ENCODE measurements at regions not wholly inside any gene's neighbourhood (a gene's known extent, or its start where the extent isn't known, plus 50 kb on each side); places are given as distances from the start of the nearest gene placed in this dataset.

DNA sequence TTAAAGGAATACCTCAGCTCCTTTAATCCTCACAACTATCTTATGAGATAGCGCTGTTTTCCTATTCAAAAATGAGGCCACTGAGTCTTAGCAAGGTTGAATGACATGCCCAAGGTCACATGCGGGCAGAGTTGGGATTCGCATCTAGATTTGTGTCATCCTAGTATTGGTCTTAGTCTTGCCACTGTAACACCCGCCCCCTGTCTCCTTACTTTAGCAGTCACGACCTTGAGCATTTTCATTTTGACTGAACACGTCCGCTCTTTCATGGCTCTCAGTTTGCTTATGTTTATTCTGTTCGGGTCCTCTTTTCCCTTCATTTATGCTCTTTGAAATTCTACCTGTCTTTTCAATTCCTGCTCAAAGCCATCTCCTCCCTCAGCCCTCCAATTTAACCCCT lies 112.5 kb upstream of the CADPS start:
- Histone ChIP-seq H3K36me3 (ENCODE audit: control insufficient read depth in 2 of 3, insufficient read depth in 3 of 3, low read length in 3 of 3) (no peaks in the 10 kb centered on the region), H3K27me3 (ENCODE audit: control insufficient read depth, insufficient read depth, low read length) (no peaks in the 10 kb centered on the region), H3K4me1 (ENCODE audit: control insufficient read depth in 2 of 3, insufficient read depth in 2 of 3, low read depth in 1 of 3, low read length in 3 of 3) (no peaks in the 10 kb centered on the region), H3K4me3 (ENCODE audit: low read length in 3 of 3) (no peak overlapping the region), H3K27ac (ENCODE audit: low read depth in 2 of 2, low read length in 2 of 2) (no peak overlapping the region), H3K9ac (ENCODE audit: low read length in 3 of 3) (no peak overlapping the region), H3K9me3 (ENCODE audit: control insufficient read depth in 2 of 3, insufficient read depth in 1 of 3, low read length in 3 of 3) (no peaks in the 10 kb centered on the region)
- no peak for FAIRE-seq
- intact Hi-C loops (cut with DNase I): no loop called here
- TF ChIP-seq, protein P1, sequence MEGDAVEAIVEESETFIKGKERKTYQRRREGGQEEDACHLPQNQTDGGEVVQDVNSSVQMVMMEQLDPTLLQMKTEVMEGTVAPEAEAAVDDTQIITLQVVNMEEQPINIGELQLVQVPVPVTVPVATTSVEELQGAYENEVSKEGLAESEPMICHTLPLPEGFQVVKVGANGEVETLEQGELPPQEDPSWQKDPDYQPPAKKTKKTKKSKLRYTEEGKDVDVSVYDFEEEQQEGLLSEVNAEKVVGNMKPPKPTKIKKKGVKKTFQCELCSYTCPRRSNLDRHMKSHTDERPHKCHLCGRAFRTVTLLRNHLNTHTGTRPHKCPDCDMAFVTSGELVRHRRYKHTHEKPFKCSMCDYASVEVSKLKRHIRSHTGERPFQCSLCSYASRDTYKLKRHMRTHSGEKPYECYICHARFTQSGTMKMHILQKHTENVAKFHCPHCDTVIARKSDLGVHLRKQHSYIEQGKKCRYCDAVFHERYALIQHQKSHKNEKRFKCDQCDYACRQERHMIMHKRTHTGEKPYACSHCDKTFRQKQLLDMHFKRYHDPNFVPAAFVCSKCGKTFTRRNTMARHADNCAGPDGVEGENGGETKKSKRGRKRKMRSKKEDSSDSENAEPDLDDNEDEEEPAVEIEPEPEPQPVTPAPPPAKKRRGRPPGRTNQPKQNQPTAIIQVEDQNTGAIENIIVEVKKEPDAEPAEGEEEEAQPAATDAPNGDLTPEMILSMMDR (IDR thresholded peaks at IDR 0.05; ENCODE audit: borderline replicate concordance, extremely low read depth, insufficient read depth): no peak
- no peak for DNase-seq

DNA sequence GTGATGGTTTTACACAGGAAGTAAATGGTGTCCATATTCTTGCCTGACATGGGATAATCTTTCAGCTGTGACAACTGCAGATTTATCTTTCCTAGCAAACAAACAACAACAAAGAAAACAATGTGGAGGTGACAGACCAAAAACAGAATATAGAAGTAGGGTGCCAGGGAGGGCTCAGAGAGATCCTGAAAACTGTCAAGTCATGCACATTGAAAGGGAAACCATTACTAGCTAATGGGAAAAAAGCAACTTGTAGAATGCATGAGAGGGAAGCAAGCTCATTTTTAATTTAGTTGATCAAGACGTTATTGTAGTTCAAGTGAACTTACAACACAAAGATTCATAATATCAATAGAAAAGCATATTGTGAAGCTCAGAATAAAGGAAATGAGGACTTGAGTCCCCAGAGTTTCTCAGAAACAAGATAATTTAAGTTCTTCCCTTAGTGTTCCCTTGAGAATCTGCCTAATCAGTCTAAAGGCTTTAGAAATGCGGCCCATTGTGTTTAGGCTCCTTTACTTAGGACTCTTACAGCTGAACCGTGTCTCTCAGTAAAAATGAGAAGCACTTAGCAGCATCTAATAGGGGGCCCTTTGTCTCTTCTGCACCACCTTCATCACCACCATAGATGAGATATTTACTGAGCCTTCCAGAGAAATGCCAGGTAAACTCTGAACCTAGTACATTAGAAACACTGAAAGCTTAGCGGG lies 115.6 kb upstream of the CADPS start:
- H3K36me3 ChIP-seq (ENCODE audit: control insufficient read depth in 2 of 3, insufficient read depth in 3 of 3, low read length in 3 of 3): no peaks in the 10 kb centered on the region
- H3K4me3 ChIP-seq (ENCODE audit: low read length in 3 of 3): no peak overlapping the region
- no peaks in the 10 kb centered on the region for H3K9me3 ChIP-seq (ENCODE audit: control insufficient read depth in 2 of 3, insufficient read depth in 1 of 3, low read length in 3 of 3)
- intact Hi-C loops (cut with DNase I): no loop called here
- TF ChIP-seq, protein P1 (IDR thresholded peaks at IDR 0.05; ENCODE audit: borderline replicate concordance, extremely low read depth, insufficient read depth): no peak
- no peaks in the 10 kb centered on the region for H3K4me1 ChIP-seq (ENCODE audit: control insufficient read depth in 2 of 3, insufficient read depth in 2 of 3, low read depth in 1 of 3, low read length in 3 of 3)
- H3K27ac ChIP-seq (ENCODE audit: low read depth in 2 of 2, low read length in 2 of 2): no peak overlapping the region
- no peak overlapping the region for H3K9ac ChIP-seq (ENCODE audit: low read length in 3 of 3)
- DNase-seq: no peak
- H3K27me3 ChIP-seq (ENCODE audit: control insufficient read depth, insufficient read depth, low read length): no peaks in the 10 kb centered on the region
- FAIRE-seq: no peak

DNA sequence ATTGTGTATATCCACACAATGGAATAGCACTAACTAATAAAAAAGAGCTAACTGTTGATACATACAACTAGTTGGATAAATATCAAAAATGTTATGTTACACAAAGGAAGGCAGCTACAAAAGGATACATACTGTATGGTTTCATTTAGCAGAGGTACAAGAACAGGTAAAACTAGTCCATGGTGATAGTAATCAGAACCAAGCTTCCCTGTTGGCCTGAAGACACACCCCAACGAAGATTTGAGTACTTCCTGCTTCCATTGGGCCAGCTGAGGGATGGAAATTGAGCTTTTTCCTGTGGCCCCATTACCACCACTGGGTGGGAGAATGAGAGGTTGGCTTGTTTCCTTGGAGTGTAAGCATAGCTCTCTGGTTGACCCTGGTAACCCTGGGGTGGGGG lies 117.3 kb upstream of the CADPS start:
- no peak overlapping the region for H3K9ac ChIP-seq (ENCODE audit: low read length in 3 of 3)
- no peak for FAIRE-seq
- no peaks in the 10 kb centered on the region for H3K27me3 ChIP-seq (ENCODE audit: control insufficient read depth, insufficient read depth, low read length)

More for the DNA sequence above, 117.3 kb upstream of the CADPS start:
- TF ChIP-seq, protein P1 (IDR thresholded peaks at IDR 0.05; ENCODE audit: borderline replicate concordance, extremely low read depth, insufficient read depth): no peak
- Histone ChIP-seq H3K9me3 (ENCODE audit: control insufficient read depth in 2 of 3, insufficient read depth in 1 of 3, low read length in 3 of 3) (no peaks in the 10 kb centered on the region), H3K27ac (ENCODE audit: low read depth in 2 of 2, low read length in 2 of 2) (no peak overlapping the region), H3K4me1 (ENCODE audit: control insufficient read depth in 2 of 3, insufficient read depth in 2 of 3, low read depth in 1 of 3, low read length in 3 of 3) (no peaks in the 10 kb centered on the region), H3K4me3 (ENCODE audit: low read length in 3 of 3) (no peak overlapping the region), H3K36me3 (ENCODE audit: control insufficient read depth in 2 of 3, insufficient read depth in 3 of 3, low read length in 3 of 3) (no peaks in the 10 kb centered on the region)
- intact Hi-C loops (cut with DNase I): no loop called here
- no peak for DNase-seq
